MCF 10A (cell line): ENCODE measurements at regions not wholly inside any gene's neighbourhood (a gene's known extent, or its start where the extent isn't known, plus 50 kb on each side); places are given as distances from the start of the nearest gene placed in this dataset.

Experiments used
- BruUV-seq: library from RNA; stranded (reverse); fragments of 400-500 nt; replicated peaks from 2 replicates; lab custom pipeline; 2021; lab: Mats Ljungman, UMichigan
- CTCF ChIA-PET: fragments of 300-600 bp; sonication (Branson Sonifier 250); formaldehyde crosslinking; extraction: SDS; loops from one replicate; lab custom pipeline; 2021; ENCODE audit warnings: antibody characterized with exemption, inconsistent platforms; lab: Yijun Ruan, JAX
- POLR2A ChIA-PET: fragments of 300-600, 350-650 bp; sonication (Branson Sonifier 250); formaldehyde crosslinking; extraction: SDS; loops from one replicate; lab custom pipeline; 2020; ENCODE audit warnings: antibody characterized with exemption, inconsistent platforms; lab: Yijun Ruan, JAX
- DNase-seq: peaks from one replicate; pipeline ENCODE4 v3.0.0-alpha.2; 2018; ENCODE audit not compliant: unreplicated experiment
- H3K27ac Mint-ChIP-seq: one replicate; pipeline ENCODE4 v1.8.0; 2022; ENCODE audit warnings: mild to moderate bottlenecking, low read depth, mixed read lengths; ENCODE audit not compliant: unreplicated experiment
- H3K27me3 Mint-ChIP-seq: one replicate; pipeline ENCODE4 v1.8.0; 2022; ENCODE audit warnings: mixed read lengths; ENCODE audit not compliant: insufficient read depth, unreplicated experiment
- H3K36me3 Mint-ChIP-seq: one replicate; pipeline ENCODE4 v1.8.0; 2022; ENCODE audit warnings: mild to moderate bottlenecking, moderate library complexity, mixed read lengths; ENCODE audit not compliant: insufficient read depth, unreplicated experiment
- H3K4me1 Mint-ChIP-seq: one replicate; pipeline ENCODE4 v1.8.0; 2022; ENCODE audit warnings: mixed read lengths; ENCODE audit not compliant: insufficient read depth, unreplicated experiment
- H3K4me3 Mint-ChIP-seq: one replicate; pipeline ENCODE4 v1.8.0; 2022; ENCODE audit warnings: mild to moderate bottlenecking, moderate library complexity, mixed read lengths; ENCODE audit not compliant: unreplicated experiment
- H3K9me3 Mint-ChIP-seq: one replicate; pipeline ENCODE4 v1.8.0; 2022; ENCODE audit warnings: mixed read lengths; ENCODE audit not compliant: unreplicated experiment
- intact Hi-C: fragments of 100-400 bp; cut with micrococcal nuclease; formaldehyde crosslinking; loops from 2 replicates; pipeline ENCODE4 v1.14.1; 2022
- TF ChIP-seq, protein P1 (sequence below): fragments of 200-600 bp; IDR thresholded peaks from one replicate; pipeline ENCODE4 v1.8.0; 2022; ENCODE audit warnings: antibody characterized with exemption, mild to moderate bottlenecking; ENCODE audit not compliant: unreplicated experiment

DNA sequence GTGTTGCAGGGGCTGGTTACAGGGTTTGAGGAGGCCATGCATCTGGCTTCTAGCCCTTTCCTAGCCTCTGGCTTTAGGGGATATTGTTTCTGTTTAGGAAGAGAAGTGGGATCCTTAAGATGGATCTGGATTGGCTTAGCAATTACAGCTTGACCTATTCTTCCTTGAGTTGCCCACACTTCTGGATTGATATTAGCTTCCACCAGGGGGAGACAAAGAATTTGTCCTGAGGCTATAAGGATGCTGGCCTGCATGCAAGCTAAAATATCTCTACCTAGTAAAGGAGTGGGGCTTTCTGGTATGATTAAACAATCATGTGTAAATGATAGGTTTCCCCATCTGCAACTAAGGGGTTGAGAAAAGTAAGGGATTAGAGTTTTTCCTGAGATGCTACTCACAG lies 117.2 kb downstream of the TEX13C start:
- no TSS peak for BruUV-seq

DNA sequence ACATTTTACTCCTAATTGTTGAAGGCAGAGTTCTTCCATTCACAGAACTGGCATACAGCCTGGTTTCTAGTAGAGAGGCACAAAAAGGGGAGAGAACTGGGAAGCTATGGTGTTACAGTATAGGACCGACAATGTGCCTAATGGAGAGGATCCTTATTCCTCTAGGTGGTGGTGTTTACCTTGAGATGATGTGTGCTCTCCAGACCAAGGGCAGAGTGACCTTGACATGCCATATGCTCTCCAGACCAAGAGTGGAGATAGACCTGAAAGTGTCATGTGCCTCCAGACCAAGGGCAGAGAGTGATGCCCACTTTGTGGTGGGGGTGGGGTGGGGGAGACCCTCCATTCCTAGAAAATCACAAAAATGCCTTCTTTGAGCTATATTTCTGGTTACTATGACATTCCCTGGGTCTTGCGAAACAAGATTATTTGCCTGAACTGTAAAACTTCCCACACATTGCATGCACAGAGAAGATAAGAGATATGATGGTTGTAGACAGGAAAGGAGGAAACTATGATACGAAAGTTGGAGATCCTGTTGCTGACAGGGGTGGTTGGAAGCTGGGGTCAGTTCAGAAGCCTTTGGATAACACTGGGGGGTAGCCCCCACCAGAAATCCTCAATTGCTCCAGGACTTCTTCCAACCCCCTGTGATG lies 119.7 kb downstream of the TEX13C start:
- Mint-ChIP-seq H3K36me3 (no peaks in the 10 kb centered on the region), H3K4me3 (no peak overlapping the region), H3K27ac (no peak overlapping the region), H3K9me3 (peaks cover 7% of the 10 kb centered on the region), H3K4me1 (no peaks in the 10 kb centered on the region), H3K27me3 (no peaks in the 10 kb centered on the region)
- CTCF ChIA-PET = interaction anchor here (0.6 to 0.8 kb wide), 2 partner anchors 195 to 388 kb away, joined by 3 to 6 read pairs; no protein-coding TSS in a partner anchor
- intact Hi-C loops = loop anchor here (2.0 to 10.0 kb wide), 2 partner anchors 1033 to 1305 kb away; no protein-coding TSS in a partner anchor
- BruUV-seq = no TSS peak
- DNase-seq = peak; percentile 1
- POLR2A ChIA-PET = no interaction called here
- TF ChIP-seq, protein P1, sequence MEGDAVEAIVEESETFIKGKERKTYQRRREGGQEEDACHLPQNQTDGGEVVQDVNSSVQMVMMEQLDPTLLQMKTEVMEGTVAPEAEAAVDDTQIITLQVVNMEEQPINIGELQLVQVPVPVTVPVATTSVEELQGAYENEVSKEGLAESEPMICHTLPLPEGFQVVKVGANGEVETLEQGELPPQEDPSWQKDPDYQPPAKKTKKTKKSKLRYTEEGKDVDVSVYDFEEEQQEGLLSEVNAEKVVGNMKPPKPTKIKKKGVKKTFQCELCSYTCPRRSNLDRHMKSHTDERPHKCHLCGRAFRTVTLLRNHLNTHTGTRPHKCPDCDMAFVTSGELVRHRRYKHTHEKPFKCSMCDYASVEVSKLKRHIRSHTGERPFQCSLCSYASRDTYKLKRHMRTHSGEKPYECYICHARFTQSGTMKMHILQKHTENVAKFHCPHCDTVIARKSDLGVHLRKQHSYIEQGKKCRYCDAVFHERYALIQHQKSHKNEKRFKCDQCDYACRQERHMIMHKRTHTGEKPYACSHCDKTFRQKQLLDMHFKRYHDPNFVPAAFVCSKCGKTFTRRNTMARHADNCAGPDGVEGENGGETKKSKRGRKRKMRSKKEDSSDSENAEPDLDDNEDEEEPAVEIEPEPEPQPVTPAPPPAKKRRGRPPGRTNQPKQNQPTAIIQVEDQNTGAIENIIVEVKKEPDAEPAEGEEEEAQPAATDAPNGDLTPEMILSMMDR = no peak

More for the DNA sequence above, 117.2 kb downstream of the TEX13C start:
- CTCF ChIA-PET = interaction anchor here (0.5 to 1.1 kb wide), 7 partner anchors 9 to 1948 kb away, joined by 3 to 4 read pairs (median 3); no protein-coding TSS in a partner anchor
- Mint-ChIP-seq H3K27ac (no peak overlapping the region), H3K4me1 (no peaks in the 10 kb centered on the region), H3K9me3 (peaks cover 15% of the 10 kb centered on the region), H3K27me3 (no peaks in the 10 kb centered on the region), H3K36me3 (no peaks in the 10 kb centered on the region), H3K4me3 (no peak overlapping the region)
- TF ChIP-seq, protein P1 = peak; percentile 42
- POLR2A ChIA-PET = no interaction called here
- DNase-seq = peak; percentile 49
- intact Hi-C loops = loop anchor here (1.0 to 10.0 kb wide), 2 partner anchors 305 to 1308 kb away; no protein-coding TSS in a partner anchor

DNA sequence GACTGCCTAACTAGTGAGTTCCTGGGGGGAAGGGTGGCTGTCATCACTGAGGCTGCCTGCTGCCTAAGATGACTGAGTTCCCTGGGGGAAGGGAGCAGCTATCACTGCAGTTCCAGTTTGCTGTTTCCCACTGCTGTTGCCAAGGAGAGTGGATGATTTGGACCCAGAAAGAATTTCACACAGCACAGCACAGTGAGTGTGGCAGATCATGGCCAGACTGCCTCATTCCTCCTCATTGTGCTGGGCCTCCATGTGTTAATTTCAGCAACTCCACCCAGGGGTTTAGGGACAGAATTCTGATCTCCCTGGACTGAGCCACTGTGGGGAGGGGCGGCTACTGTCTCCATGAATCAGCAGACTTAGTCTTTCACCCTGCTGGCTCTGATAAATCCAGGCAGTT lies 125.0 kb downstream of the TEX13C start:
- Mint-ChIP-seq H3K36me3 (no peaks in the 10 kb centered on the region), H3K4me1 (no peaks in the 10 kb centered on the region), H3K9me3 (peaks cover 47% of the 10 kb centered on the region), H3K4me3 (no peak overlapping the region), H3K27me3 (no peaks in the 10 kb centered on the region), H3K27ac (no peak overlapping the region)
- BruUV-seq = no TSS peak
- CTCF ChIA-PET = interaction anchor here (0.5 kb wide), 1 partner anchor 251 kb away, joined by 3 read pairs; no protein-coding TSS in a partner anchor
- TF ChIP-seq, protein P1 = no peak
- intact Hi-C loops = no loop called here
- POLR2A ChIA-PET = no interaction called here
- DNase-seq = no peak

DNA sequence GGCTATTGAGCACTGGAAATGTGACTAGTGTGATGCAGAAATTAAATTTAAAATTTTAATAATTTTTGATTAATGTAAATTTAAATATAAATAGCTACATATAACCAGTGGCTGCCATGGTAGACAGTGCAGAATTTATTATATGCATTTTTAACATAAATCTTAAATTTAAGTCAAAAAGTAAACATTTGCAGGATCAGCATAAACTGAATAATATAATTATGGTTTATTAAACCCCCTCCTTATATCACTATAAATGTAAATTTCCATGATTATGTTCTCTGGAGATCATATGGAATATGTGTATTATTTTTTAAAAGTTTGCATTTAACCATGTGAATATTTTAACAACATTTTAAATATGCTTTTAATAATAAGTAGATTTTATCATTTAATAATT lies 155.8 kb downstream of the TEX13C start:
- no TSS peak for BruUV-seq
- Mint-ChIP-seq H3K27me3 (no peaks in the 10 kb centered on the region), H3K27ac (no peak overlapping the region), H3K9me3 (no peaks in the 10 kb centered on the region), H3K4me1 (no peaks in the 10 kb centered on the region), H3K36me3 (no peaks in the 10 kb centered on the region), H3K4me3 (no peak overlapping the region)
- ChIA-PET CTCF (interaction anchor here (1.1 kb wide), 1 partner anchor 43 kb away, joined by 5 read pairs; no protein-coding TSS in a partner anchor), POLR2A (no interaction called here)
- intact Hi-C loops = no loop called here
- TF ChIP-seq, protein P1 = no peak
- no peak for DNase-seq
